ENCODE measurements at regions not wholly inside any gene's neighbourhood (a gene's known extent, or its start where the extent isn't known, plus 50 kb on each side); places are given as distances from the start of the nearest gene placed in this dataset.

DNA sequence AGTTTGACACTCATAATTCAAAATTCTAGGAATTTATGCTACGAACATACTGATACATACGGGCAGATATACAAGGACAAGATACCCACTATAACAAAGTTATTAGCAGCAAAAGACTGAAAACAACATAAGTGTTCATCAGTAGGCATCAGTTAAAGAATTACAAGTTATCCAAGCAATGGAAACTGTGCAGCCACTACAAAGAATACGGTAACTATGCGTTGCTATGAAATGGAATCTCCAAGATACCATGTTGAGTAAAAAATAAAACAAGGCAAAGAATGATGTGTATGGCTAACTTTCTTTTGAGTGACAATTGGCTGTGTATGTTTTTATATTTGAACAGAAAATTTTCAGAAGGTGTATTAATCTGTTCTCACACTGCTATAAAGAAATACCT is 151.7 kb downstream of the ADAMTS15 start:
- Histone ChIP-seq H3K9me3 (ENCODE audit: control insufficient read depth in 2 of 2, insufficient read depth in 1 of 2, low read depth in 1 of 2, low read length in 1 of 2) (peaks cover 0 to 4% of the 10 kb centered on the region in 2 donors), H3K36me3 (ENCODE audit: control insufficient read depth in 3 of 3, insufficient read depth in 2 of 3, low read depth in 1 of 3, low read length in 3 of 3) (no peaks in the 10 kb centered on the region), H3K4me1 (ENCODE audit: control insufficient read depth in 3 of 3, insufficient read depth in 2 of 3, low read depth in 1 of 3, low read length in 2 of 3) (no peaks in the 10 kb centered on the region), H3K27ac (ENCODE audit: low read depth in 1 of 3, low read length in 2 of 3) (no peak overlapping the region), H3K4me3 (ENCODE audit: low read depth in 1 of 3, low read length in 3 of 3) (no peak overlapping the region), H3K27me3 (ENCODE audit: control insufficient read depth in 3 of 3, insufficient read depth in 3 of 3, low read length in 3 of 3) (no peaks in the 10 kb centered on the region)
- 70 to 87% (median 75%) methylated on average over 4 of the region's 4 CpGs for WGBS, 3 donors
- DNase-seq (no peak), FAIRE-seq (no peak)

DNA sequence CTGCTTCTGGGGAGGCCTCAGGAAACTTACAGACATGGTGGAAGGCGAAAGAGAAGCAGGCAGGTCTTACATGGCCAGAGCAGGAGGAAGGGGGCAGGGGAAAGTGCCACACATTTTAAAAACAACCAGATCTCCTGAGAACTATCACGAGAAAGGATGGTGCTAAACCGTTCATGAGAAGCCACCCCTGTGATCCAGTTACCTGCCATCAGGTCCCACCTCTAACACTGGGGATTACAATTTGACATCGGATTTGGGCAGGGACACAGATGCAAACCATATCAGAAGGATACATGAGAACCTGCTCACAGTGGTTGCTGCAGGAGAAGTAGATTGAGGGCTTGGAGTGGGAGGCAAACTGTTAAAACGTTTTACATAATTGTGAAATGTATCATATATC is 152.2 kb downstream of the ADAMTS15 start:
- H3K27ac ChIP-seq (ENCODE audit: low read depth in 1 of 3, low read length in 2 of 3): peak overlapping the region in 1 of 3 donors; percentile 56
- DNase-seq: no peak
- no peaks in the 10 kb centered on the region for H3K4me1 ChIP-seq (ENCODE audit: control insufficient read depth in 3 of 3, insufficient read depth in 2 of 3, low read depth in 1 of 3, low read length in 2 of 3)
- H3K27me3 ChIP-seq (ENCODE audit: control insufficient read depth in 3 of 3, insufficient read depth in 3 of 3, low read length in 3 of 3): no peaks in the 10 kb centered on the region
- WGBS, 3 donors: 73 to 84% (median 84%) methylated on average over 5 of the region's 5 CpGs
- peaks cover 0 to 4% of the 10 kb centered on the region in 2 donors for H3K9me3 ChIP-seq (ENCODE audit: control insufficient read depth in 2 of 2, insufficient read depth in 1 of 2, low read depth in 1 of 2, low read length in 1 of 2)
- H3K36me3 ChIP-seq (ENCODE audit: control insufficient read depth in 3 of 3, insufficient read depth in 2 of 3, low read depth in 1 of 3, low read length in 3 of 3): no peaks in the 10 kb centered on the region
- no peak overlapping the region for H3K4me3 ChIP-seq (ENCODE audit: low read depth in 1 of 3, low read length in 3 of 3)
- FAIRE-seq: no peak

DNA sequence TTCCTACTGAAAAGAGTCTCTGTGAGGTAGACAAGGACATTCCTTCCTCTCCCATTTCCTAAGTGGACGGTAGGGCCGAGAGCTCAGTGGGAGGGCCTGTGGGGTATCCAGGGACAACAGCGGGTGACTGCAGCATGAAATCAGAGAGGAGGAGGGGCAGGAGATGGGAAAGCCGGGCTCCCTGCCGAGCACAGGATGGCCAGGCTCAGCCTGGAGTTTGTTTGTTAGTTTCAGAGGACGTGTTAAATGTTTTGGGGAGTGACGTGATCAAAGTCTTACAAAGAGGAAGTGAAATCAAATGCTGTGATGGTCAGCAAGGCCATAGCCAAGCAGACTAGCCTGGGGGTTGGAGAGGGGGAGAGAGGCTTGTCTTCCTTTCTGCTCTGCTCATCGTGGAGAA is 152.7 kb downstream of the ADAMTS15 start:
- 43 to 82% (median 67%) methylated on average over 8 of the region's 8 CpGs for WGBS, 3 donors
- FAIRE-seq: no peak
- H3K27ac ChIP-seq (ENCODE audit: low read depth in 1 of 3, low read length in 2 of 3): peak overlapping the region in 1 of 3 donors; percentile 42

DNA sequence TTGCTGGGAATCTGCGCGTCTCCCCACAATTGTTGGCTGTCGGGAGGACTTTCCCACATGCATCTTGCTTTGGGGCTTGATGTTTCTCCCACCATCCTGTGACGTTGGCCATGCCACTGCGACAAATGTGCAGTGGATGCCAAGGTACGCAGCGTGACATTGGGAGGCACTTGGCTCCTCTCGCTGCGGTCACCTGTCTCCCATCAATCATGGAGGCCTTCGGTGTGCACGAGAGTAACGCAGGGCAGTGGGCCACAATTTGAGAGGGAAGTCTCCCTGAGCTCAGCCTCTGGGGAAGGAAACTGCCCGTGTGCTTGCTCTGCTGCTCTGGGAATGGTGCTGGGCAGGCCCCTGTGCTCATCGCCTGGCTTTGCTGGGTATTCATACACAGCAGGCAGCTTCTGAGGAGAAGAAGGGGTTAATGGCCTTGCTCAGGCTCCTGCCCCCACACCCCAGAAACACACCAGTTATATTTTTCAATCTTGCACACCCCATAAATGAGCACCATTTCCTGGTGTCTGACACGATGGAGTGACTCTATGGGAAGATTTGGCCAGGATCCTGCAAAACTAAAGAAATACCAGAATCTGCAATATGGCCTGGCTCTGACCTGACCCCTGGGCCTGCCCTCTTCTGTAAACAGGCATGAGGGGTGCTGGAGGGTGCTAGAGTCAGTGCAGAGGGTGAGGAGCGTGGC is 153.5 kb downstream of the ADAMTS15 start:
- 89 to 90% (median 90%) methylated on average over 16 of the region's 16 CpGs for WGBS, 3 donors
- FAIRE-seq: no peak
- Histone ChIP-seq H3K36me3 (ENCODE audit: control insufficient read depth in 3 of 3, insufficient read depth in 2 of 3, low read depth in 1 of 3, low read length in 3 of 3) (no peaks in the 10 kb centered on the region), H3K27me3 (ENCODE audit: control insufficient read depth in 3 of 3, insufficient read depth in 3 of 3, low read length in 3 of 3) (no peaks in the 10 kb centered on the region), H3K4me3 (ENCODE audit: low read depth in 1 of 3, low read length in 3 of 3) (no peak overlapping the region), H3K27ac (ENCODE audit: low read depth in 1 of 3, low read length in 2 of 3) (peak overlapping the region in 1 of 3 donors; percentile 42), H3K9me3 (ENCODE audit: control insufficient read depth in 2 of 2, insufficient read depth in 1 of 2, low read depth in 1 of 2, low read length in 1 of 2) (peaks cover 0 to 4% of the 10 kb centered on the region in 2 donors), H3K4me1 (ENCODE audit: control insufficient read depth in 3 of 3, insufficient read depth in 2 of 3, low read depth in 1 of 3, low read length in 2 of 3) (no peaks in the 10 kb centered on the region)
- no peak for DNase-seq

More for the DNA sequence above, 152.7 kb downstream of the ADAMTS15 start:
- H3K9me3 ChIP-seq (ENCODE audit: control insufficient read depth in 2 of 2, insufficient read depth in 1 of 2, low read depth in 1 of 2, low read length in 1 of 2): peaks cover 0 to 4% of the 10 kb centered on the region in 2 donors
- H3K36me3 ChIP-seq (ENCODE audit: control insufficient read depth in 3 of 3, insufficient read depth in 2 of 3, low read depth in 1 of 3, low read length in 3 of 3): no peaks in the 10 kb centered on the region
- H3K27me3 ChIP-seq (ENCODE audit: control insufficient read depth in 3 of 3, insufficient read depth in 3 of 3, low read length in 3 of 3): no peaks in the 10 kb centered on the region
- H3K4me1 ChIP-seq (ENCODE audit: control insufficient read depth in 3 of 3, insufficient read depth in 2 of 3, low read depth in 1 of 3, low read length in 2 of 3): no peaks in the 10 kb centered on the region
- no peak overlapping the region for H3K4me3 ChIP-seq (ENCODE audit: low read depth in 1 of 3, low read length in 3 of 3)
- peak; percentile 2 to 50 for DNase-seq

DNA sequence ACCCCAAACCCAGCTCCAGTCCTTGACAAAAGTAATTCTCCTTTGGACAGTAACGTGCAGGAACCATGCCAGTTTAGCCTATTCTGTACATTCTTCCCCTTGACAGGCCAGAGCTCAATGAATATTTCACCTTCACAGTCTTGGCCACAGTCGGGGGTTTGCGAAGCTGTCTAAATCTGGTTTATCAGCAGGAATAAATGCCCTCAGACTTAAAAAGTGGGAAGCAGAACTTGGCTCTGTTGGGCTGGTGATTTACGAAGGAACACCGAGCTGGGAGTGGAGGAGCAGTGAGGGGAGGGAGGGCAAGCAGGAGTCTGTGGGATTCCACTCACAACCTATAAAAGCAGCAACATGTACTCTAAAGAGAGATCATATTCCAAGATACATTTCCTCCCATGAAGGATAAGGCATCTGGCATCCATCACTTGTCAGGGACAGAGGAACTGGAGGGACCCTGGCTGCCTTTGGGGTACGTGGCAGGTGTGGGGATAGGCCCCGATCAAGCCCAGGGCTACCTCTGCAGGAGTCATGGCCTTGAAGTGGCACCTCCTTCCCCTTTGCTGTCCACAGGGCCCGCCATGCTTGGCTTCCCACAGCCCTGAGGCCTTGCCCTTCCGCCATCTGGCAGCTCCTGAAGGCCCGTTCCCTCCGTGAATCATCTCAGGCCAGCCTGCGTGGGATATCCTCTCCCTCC is 154.3 kb downstream of the ADAMTS15 start:
- FAIRE-seq: no peak
- peaks cover 0 to 4% of the 10 kb centered on the region in 2 donors for H3K9me3 ChIP-seq (ENCODE audit: control insufficient read depth in 2 of 2, insufficient read depth in 1 of 2, low read depth in 1 of 2, low read length in 1 of 2)
- H3K4me3 ChIP-seq (ENCODE audit: low read depth in 1 of 3, low read length in 3 of 3): no peak overlapping the region
- no peaks in the 10 kb centered on the region for H3K36me3 ChIP-seq (ENCODE audit: control insufficient read depth in 3 of 3, insufficient read depth in 2 of 3, low read depth in 1 of 3, low read length in 3 of 3)
- no peaks in the 10 kb centered on the region for H3K4me1 ChIP-seq (ENCODE audit: control insufficient read depth in 3 of 3, insufficient read depth in 2 of 3, low read depth in 1 of 3, low read length in 2 of 3)
- H3K27ac ChIP-seq (ENCODE audit: low read depth in 1 of 3, low read length in 2 of 3): peak overlapping the region in 1 of 3 donors; percentile 38
- 58 to 73% (median 63%) methylated on average over 12 of the region's 12 CpGs for WGBS, 3 donors
- H3K27me3 ChIP-seq (ENCODE audit: control insufficient read depth in 3 of 3, insufficient read depth in 3 of 3, low read length in 3 of 3): no peaks in the 10 kb centered on the region
- DNase-seq: no peak

DNA sequence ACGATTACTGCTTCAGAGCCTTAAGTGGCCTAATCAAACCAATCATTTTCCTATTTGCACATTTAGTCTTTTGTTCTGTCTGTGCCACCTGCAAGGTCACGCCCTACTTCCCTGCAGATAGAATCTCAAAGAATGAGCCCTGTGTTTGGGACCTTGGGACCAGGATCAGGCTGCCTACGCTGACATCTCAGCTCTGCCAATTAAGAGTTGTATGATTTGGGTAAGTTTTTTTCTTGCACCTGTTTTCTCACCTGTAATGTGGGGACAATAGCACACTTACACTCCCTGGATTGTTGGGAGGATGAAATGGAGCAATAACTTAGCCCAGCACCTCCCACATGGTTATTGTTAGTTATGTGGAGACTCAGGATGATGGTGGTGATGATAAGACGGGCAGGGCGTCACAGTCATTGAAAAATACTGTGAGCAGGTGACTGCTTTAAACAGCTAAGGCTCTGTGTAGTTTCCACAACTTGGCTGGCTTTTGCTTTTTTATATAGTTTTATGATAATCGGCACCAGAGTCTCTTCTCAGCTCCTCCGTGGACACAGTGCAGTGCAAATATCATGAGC is 155.0 kb downstream of the ADAMTS15 start:
- H3K4me3 ChIP-seq (ENCODE audit: low read depth in 1 of 3, low read length in 3 of 3): no peak overlapping the region
- no peaks in the 10 kb centered on the region for H3K36me3 ChIP-seq (ENCODE audit: control insufficient read depth in 3 of 3, insufficient read depth in 2 of 3, low read depth in 1 of 3, low read length in 3 of 3)
- peak overlapping the region in 1 of 3 donors; percentile 8 for H3K27ac ChIP-seq (ENCODE audit: low read depth in 1 of 3, low read length in 2 of 3)
- H3K4me1 ChIP-seq (ENCODE audit: control insufficient read depth in 3 of 3, insufficient read depth in 2 of 3, low read depth in 1 of 3, low read length in 2 of 3): no peaks in the 10 kb centered on the region
- WGBS, 3 donors: 19 to 55% (median 39%) methylated on average over 7 of the region's 7 CpGs
- DNase-seq: peak; percentile 28 to 37
- no peak for FAIRE-seq
- H3K9me3 ChIP-seq (ENCODE audit: control insufficient read depth in 2 of 2, insufficient read depth in 1 of 2, low read depth in 1 of 2, low read length in 1 of 2): peaks cover 0 to 4% of the 10 kb centered on the region in 2 donors
- H3K27me3 ChIP-seq (ENCODE audit: control insufficient read depth in 3 of 3, insufficient read depth in 3 of 3, low read length in 3 of 3): no peaks in the 10 kb centered on the region

DNA sequence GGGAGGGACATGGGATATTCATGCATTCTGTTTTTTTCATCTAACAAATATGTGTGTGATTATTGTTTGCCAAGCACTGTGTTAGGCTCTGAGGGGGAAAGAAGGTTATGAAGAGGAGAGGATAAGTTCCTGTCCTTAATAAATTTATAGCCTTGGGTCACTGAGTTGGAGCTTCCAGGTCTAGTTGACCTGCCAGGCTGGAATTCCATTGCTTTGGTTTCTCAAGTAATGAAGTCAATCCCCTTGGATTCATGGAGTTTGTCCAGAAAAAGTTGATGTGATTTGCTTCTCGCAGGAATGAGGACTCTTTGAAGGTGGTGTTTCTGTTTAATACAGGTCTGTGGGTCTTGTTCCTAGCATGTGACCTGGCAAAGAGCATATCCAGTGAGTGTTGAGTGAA is 156.2 kb downstream of the ADAMTS15 start:
- H3K4me3 ChIP-seq (ENCODE audit: low read depth in 1 of 3, low read length in 3 of 3): no peak overlapping the region
- 76 to 86% (median 81%) methylated on average over 1 of the region's 1 CpG for WGBS, 3 donors
- peaks cover 0 to 1% (median 0%) of the 10 kb centered on the region in 3 donors for H3K4me1 ChIP-seq (ENCODE audit: control insufficient read depth in 3 of 3, insufficient read depth in 2 of 3, low read depth in 1 of 3, low read length in 2 of 3)
- no peaks in the 10 kb centered on the region for H3K27me3 ChIP-seq (ENCODE audit: control insufficient read depth in 3 of 3, insufficient read depth in 3 of 3, low read length in 3 of 3)
- FAIRE-seq (no peak), DNase-seq (no peak)
- peaks cover 0 to 4% of the 10 kb centered on the region in 2 donors for H3K9me3 ChIP-seq (ENCODE audit: control insufficient read depth in 2 of 2, insufficient read depth in 1 of 2, low read depth in 1 of 2, low read length in 1 of 2)
- no peaks in the 10 kb centered on the region for H3K36me3 ChIP-seq (ENCODE audit: control insufficient read depth in 3 of 3, insufficient read depth in 2 of 3, low read depth in 1 of 3, low read length in 3 of 3)
- H3K27ac ChIP-seq (ENCODE audit: low read depth in 1 of 3, low read length in 2 of 3): no peak overlapping the region

DNA sequence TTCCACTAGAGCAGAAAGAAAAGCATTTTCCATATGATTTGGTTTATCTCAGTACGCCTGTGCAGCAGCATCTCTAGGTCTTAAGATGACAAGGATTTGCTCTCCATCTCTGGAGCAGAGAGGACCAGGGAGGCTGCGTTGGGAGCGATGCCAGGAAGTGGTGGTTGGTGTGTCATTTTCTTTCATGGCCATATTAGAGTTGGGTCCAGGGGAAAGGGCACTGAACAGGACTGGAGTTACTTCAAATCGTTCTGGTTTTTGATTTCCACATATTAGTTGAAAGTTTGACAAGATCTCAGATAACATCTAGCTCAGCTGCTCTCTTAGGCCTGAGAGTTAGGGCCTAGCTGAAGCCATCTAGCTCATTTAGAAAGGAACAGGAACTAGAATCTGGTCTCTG is 157.7 kb downstream of the ADAMTS15 start:
- H3K4me3 ChIP-seq (ENCODE audit: low read depth in 1 of 3, low read length in 3 of 3): no peak overlapping the region
- H3K4me1 ChIP-seq (ENCODE audit: control insufficient read depth in 3 of 3, insufficient read depth in 2 of 3, low read depth in 1 of 3, low read length in 2 of 3): peaks cover 0 to 5% (median 0%) of the 10 kb centered on the region in 3 donors
- no peaks in the 10 kb centered on the region for H3K36me3 ChIP-seq (ENCODE audit: control insufficient read depth in 3 of 3, insufficient read depth in 2 of 3, low read depth in 1 of 3, low read length in 3 of 3)
- FAIRE-seq (no peak), DNase-seq (no peak)
- no peak overlapping the region for H3K27ac ChIP-seq (ENCODE audit: low read depth in 1 of 3, low read length in 2 of 3)
- H3K9me3 ChIP-seq (ENCODE audit: control insufficient read depth in 2 of 2, insufficient read depth in 1 of 2, low read depth in 1 of 2, low read length in 1 of 2): peaks cover 0 to 4% of the 10 kb centered on the region in 2 donors
- no peaks in the 10 kb centered on the region for H3K27me3 ChIP-seq (ENCODE audit: control insufficient read depth in 3 of 3, insufficient read depth in 3 of 3, low read length in 3 of 3)
- 79 to 82% (median 81%) methylated on average over 4 of the region's 4 CpGs for WGBS, 3 donors

All from small intestine (tissue), 7 donors.